ENCODE measurements at regions not wholly inside any gene's neighbourhood (a gene's known extent, or its start where the extent isn't known, plus 50 kb on each side); places are given as distances from the start of the nearest gene placed in this dataset.

DNA sequence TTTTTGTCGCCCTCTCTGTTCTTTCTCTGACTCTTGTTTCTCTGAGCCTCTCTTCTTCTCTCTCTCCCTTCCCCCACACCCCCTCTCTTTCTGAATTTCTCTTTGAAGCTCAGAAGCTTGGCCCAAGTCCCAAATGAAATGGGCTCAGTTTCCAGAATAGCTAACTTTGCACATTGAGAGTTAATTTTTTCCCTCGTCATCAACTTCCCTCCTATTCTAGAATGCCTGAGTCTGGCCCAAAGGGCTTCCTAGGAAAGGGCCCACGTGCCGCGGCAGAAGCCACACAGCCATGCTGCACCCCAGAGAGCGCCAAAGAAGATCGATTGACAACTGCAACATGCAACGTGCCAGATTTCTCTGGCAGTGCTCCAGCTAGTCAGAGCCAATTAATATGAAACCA lies 588.8 kb upstream of the KLF4 start:
- Histone ChIP-seq H3K4me1 (ENCODE audit: insufficient read depth, low read length) (no peaks in the 10 kb centered on the region), H3K9me3 (ENCODE audit: low read length) (no peaks in the 10 kb centered on the region), H3K4me2 (ENCODE audit: low read depth, low read length) (no peak overlapping the region), H3K4me3 (replicated peaks in 1 of 3; ENCODE audit: insufficient read depth in 1 of 3, low read depth in 2 of 3, low read length in 3 of 3) (no peak overlapping the region), H3K36me3 (replicated peaks in 1 of 2; ENCODE audit: control insufficient read depth in 1 of 2, insufficient read depth in 2 of 2, low read length in 2 of 2) (no peaks in the 10 kb centered on the region), H3K9ac (ENCODE audit: insufficient read depth, low read depth, low read length) (no peak overlapping the region), H3K27me3 (ENCODE audit: control insufficient read depth in 1 of 2, insufficient read depth in 2 of 2, low read length in 2 of 2) (peaks cover 0 to 8% of the 10 kb centered on the region in 2 experiments; a peak in 2 of 5 replicates), H3K79me2 (ENCODE audit: insufficient read depth, low read length) (no peaks in the 10 kb centered on the region), H2AFZ (ENCODE audit: low read length) (no peak overlapping the region), H3K27ac (ENCODE audit: extremely low read length, insufficient read depth, low read length) (no peak overlapping the region), H4K20me1 (ENCODE audit: insufficient read depth, low read length) (no peaks in the 10 kb centered on the region)
- DNase-seq (ENCODE audit: low spot score): no peak
- in situ Hi-C loops (cut with HindIII; ENCODE audit: extremely low pct_ligation_motif_present, low pct_unique_long_range_greater_than_20kb): no loop called here
- TF ChIP-seq FOXP1 (IDR thresholded peaks at IDR 0.05): no peak
- TF ChIP-seq FOXP1 (CRISPR knock-in tag; IDR thresholded peaks at IDR 0.05): no peak
- TF ChIP-seq, protein P1, sequence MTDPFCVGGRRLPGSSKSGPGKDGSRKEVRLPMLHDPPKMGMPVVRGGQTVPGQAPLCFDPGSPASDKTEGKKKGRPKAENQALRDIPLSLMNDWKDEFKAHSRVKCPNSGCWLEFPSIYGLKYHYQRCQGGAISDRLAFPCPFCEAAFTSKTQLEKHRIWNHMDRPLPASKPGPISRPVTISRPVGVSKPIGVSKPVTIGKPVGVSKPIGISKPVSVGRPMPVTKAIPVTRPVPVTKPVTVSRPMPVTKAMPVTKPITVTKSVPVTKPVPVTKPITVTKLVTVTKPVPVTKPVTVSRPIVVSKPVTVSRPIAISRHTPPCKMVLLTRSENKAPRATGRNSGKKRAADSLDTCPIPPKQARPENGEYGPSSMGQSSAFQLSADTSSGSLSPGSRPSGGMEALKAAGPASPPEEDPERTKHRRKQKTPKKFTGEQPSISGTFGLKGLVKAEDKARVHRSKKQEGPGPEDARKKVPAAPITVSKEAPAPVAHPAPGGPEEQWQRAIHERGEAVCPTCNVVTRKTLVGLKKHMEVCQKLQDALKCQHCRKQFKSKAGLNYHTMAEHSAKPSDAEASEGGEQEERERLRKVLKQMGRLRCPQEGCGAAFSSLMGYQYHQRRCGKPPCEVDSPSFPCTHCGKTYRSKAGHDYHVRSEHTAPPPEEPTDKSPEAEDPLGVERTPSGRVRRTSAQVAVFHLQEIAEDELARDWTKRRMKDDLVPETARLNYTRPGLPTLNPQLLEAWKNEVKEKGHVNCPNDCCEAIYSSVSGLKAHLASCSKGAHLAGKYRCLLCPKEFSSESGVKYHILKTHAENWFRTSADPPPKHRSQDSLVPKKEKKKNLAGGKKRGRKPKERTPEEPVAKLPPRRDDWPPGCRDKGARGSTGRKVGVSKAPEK (CRISPR knock-in tag; IDR thresholded peaks at IDR 0.05; ENCODE audit: borderline replicate concordance): no peak
- TF ChIP-seq KAT8 (CRISPR knock-in tag; IDR thresholded peaks at IDR 0.05): no peak
- peak; percentile 14 to 29; a peak in 1 of 4 replicates for TF ChIP-seq MAFK (conservative IDR thresholded peaks at IDR 0.05 in 1 of 2, IDR thresholded peaks at IDR 0.05 in 1 of 2; ENCODE audit: low read length in 2 of 2)
- intact Hi-C loops (cut with micrococcal nuclease; ENCODE audit: unreplicated experiment): no loop called here
- WGBS (ENCODE audit: low lambda C conversion rate): 48% methylated on average over 8 of the region's 8 CpGs
- no peak for FAIRE-seq
- no TSS peak for BruUV-seq (replicated peaks)
- ChIA-PET POLR2A (no interaction called here), CTCF (ENCODE audit: low intra/inter-chr PET ratio, low total read pairs) (no interaction called here)
- ATAC-seq: no peak

DNA sequence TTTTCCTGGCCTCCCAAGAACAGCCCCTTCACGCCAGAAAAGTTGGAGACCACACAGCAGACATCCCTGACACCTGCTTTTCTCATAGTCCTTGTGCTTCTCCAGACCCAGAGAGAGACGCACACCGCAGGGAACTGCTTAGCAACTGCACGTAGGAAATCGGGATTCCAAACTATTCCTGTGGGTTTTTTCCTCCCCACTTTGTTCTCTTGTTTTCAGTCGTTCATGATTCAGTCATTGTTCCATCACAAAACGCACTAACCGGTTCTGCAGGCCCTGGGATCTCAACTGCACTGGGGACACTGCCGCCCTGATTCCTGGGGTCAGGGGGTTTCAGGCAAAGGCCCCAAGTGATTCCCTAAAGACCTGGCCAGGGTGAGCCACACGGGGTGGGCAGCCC lies 588.0 kb upstream of the KLF4 start:
- H3K79me2 ChIP-seq (ENCODE audit: insufficient read depth, low read length): no peaks in the 10 kb centered on the region
- H2AFZ ChIP-seq (ENCODE audit: low read length): no peak overlapping the region
- H3K27ac ChIP-seq (ENCODE audit: extremely low read length, insufficient read depth, low read length): no peak overlapping the region
- ChIA-PET CTCF (ENCODE audit: low intra/inter-chr PET ratio, low total read pairs) (no interaction called here), POLR2A (no interaction called here)
- no peaks in the 10 kb centered on the region for H3K4me1 ChIP-seq (ENCODE audit: insufficient read depth, low read length)
- no peak overlapping the region for H3K4me3 ChIP-seq (replicated peaks in 1 of 3; ENCODE audit: insufficient read depth in 1 of 3, low read depth in 2 of 3, low read length in 3 of 3)
- intact Hi-C loops (cut with micrococcal nuclease; ENCODE audit: unreplicated experiment) (no loop called here), in situ Hi-C loops (cut with HindIII; ENCODE audit: extremely low pct_ligation_motif_present, low pct_unique_long_range_greater_than_20kb) (no loop called here)
- ATAC-seq (no peak), FAIRE-seq (no peak), DNase-seq (ENCODE audit: low spot score) (no peak)
- no peaks in the 10 kb centered on the region for H3K9me3 ChIP-seq (ENCODE audit: low read length)
- H4K20me1 ChIP-seq (ENCODE audit: insufficient read depth, low read length): no peaks in the 10 kb centered on the region
- H3K9ac ChIP-seq (ENCODE audit: insufficient read depth, low read depth, low read length): no peak overlapping the region
- TF ChIP-seq ZNF530 (CRISPR knock-in tag; IDR thresholded peaks at IDR 0.05; ENCODE audit: low read depth): no peak
- TF ChIP-seq HOXA5 (CRISPR knock-in tag; IDR thresholded peaks at IDR 0.05): no peak
- no peak for TF ChIP-seq NR2F6 (IDR thresholded peaks at IDR 0.05)
- no peak for TF ChIP-seq NR2F6 (CRISPR knock-in tag; IDR thresholded peaks at IDR 0.05)
- H3K27me3 ChIP-seq (ENCODE audit: control insufficient read depth in 1 of 2, insufficient read depth in 2 of 2, low read length in 2 of 2): peaks cover 0 to 8% of the 10 kb centered on the region in 2 experiments; a peak in 2 of 5 replicates
- no peaks in the 10 kb centered on the region for H3K36me3 ChIP-seq (replicated peaks in 1 of 2; ENCODE audit: control insufficient read depth in 1 of 2, insufficient read depth in 2 of 2, low read length in 2 of 2)
- 57% methylated on average over 9 of the region's 10 CpGs for WGBS (ENCODE audit: low lambda C conversion rate)
- no peak overlapping the region for H3K4me2 ChIP-seq (ENCODE audit: low read depth, low read length)
- BruUV-seq (replicated peaks): no TSS peak

Measured in HepG2 (cell line).